Heart right ventricle (tissue), 16 donors: ENCODE measurements at regions not wholly inside any gene's neighbourhood (a gene's known extent, or its start where the extent isn't known, plus 50 kb on each side); places are given as distances from the start of the nearest gene placed in this dataset.

Experiments used
- ATAC-seq, 8 donors: fragments of 200-7000 bp; cut with Tn5 transposase; one replicate each; pipeline ENCODE4 v1.9.1; 2020; ENCODE audit warnings: mild to moderate bottlenecking in 8 of 8, moderate library complexity in 8 of 8, moderate number of reproducible peaks in 1 of 8
- DNase-seq, 2 donors: peaks; one replicate each; pipeline ENCODE4 v3.0.0-alpha.2; 2020
- H3K27ac ChIP-seq, 10 donors: fragments of 200-600 bp; sonication (generic) in 2 of 10; one replicate each; pipeline versions ENCODE4 v1.5.0 to v1.8.0; 2020 to 2022; ENCODE audit warnings: mild to moderate bottlenecking in 3 of 10
- H3K27me3 ChIP-seq, 7 donors: fragments of 200-600 bp; one replicate each; pipeline ENCODE4 v1.8.0; 2021 to 2022; ENCODE audit warnings: mild to moderate bottlenecking in 2 of 7
- H3K36me3 ChIP-seq, 9 donors: fragments of 200-600 bp; sonication (generic) in 1 of 9; one replicate each; pipeline versions ENCODE4 v1.5.0 to v1.8.0; 2020 to 2022; ENCODE audit warnings: mild to moderate bottlenecking in 2 of 9
- H3K4me1 ChIP-seq, 9 donors: fragments of 200-600 bp; sonication (generic) in 1 of 9; one replicate each; pipeline versions ENCODE4 v1.5.0 to v1.8.0; 2020 to 2022; ENCODE audit warnings: mild to moderate bottlenecking in 4 of 9
- H3K4me3 ChIP-seq, 10 donors: fragments of 200-600 bp; sonication (generic) in 2 of 10; one replicate each; pipeline versions ENCODE4 v1.5.0 to v1.8.0; 2020 to 2022; ENCODE audit warnings: mild to moderate bottlenecking in 7 of 10, moderate library complexity in 2 of 10
- H3K9me3 ChIP-seq, 11 donors: fragments of 200-600 bp in 10 of 11; sonication (generic) in 2 of 11; one replicate each; pipeline versions ENCODE4 v1.5.0 to v1.8.0; 2013 to 2022; ENCODE audit warnings: mild to moderate bottlenecking in 2 of 11, control low read depth in 1 of 11, moderate library complexity in 1 of 11
- CTCF ChIP-seq, 9 donors: fragments of 200-600 bp; sonication (generic) in 2 of 9; IDR thresholded peaks; one replicate each; pipeline versions ENCODE4 v1.5.0 to v1.8.0; 2021 to 2022; ENCODE audit warnings: antibody characterized with exemption in 9 of 9, mild to moderate bottlenecking in 5 of 9, moderate library complexity in 1 of 9
- WGBS, 2 donors: extraction: QIAGEN DNeasy Blood & Tissue Kit; methylation state at CpG; one replicate each; pipeline ENCODE4 v1.1.7; 2013; ENCODE audit warnings: inconsistent platforms in 1 of 2; 5-methylcytosine and 5-hydroxymethylcytosine counted together
- intact Hi-C, 10 donors: fragments of 100-400 bp; cut with DNase I; formaldehyde crosslinking; loops; one replicate each; pipeline versions ENCODE4 v1.11.1 to v1.14.2; 2022
- donor health status: Arrhythmogenic right ventricular cardiomyopathy.
- donor health status: ischemic (EF 13 %, LVEDD 7.1; RV severe dilation, severe dysfunction).
- donor health status: healthy with polysubstance abuse.
- donor health status: DM: no; HTN: yes; CAD: no.
- donor health status: DM: no; HTN: no; CAD: no.
- donor health status: ischemic (EF 25% LVEDD 6.9; RV normal size, moderate dysfunction).
- donor health status: ischemic (EF 25% LVEDD 5.7; RV mildly dilated, moderate dysfunction).
- donor health status: healthy.
- donor health status: DM: yes; HTN: yes; CAD: no.
- donor health status: Ischemic cardiomyopathy.
- donor health status: ischemic (EF 35%, LVEDD 5.7; RV mildly dilated, moderate dysfunction).
- donor health status: nonischemic (EF 11% LVEDD 7.7; RV severe dilation, severe dysfunction).
- donor health status: DM: yes; HTN: yes; CAD: no.
- donor health status: PGD.
- donor health status: ischemic (EF 29% LVEDD 5.4; RV normal size, mild dysfunction).
- donor health status: nonischemic (EF 23%, LVEDD 6.1; RV moderate dilation, normal function).

- peaks cover 0 to 3% (median 0%) of the 10 kb centered on the region in 7 donors for H3K27me3 ChIP-seq
- peaks cover 0 to 7% (median 0%) of the 10 kb centered on the region in 9 donors for H3K4me1 ChIP-seq
- intact Hi-C loops, result no loop called here
- H3K4me3 ChIP-seq, result no peak overlapping the region
- ATAC-seq, result no peak
- no peaks in the 10 kb centered on the region for H3K36me3 ChIP-seq
- no peak for TF ChIP-seq CTCF (IDR thresholded peaks at IDR 0.05)
- peaks cover 0 to 11% (median 0%) of the 10 kb centered on the region in 11 donors for H3K9me3 ChIP-seq
- H3K27ac ChIP-seq, result no peak overlapping the region
- no peak for DNase-seq
- WGBS, 2 donors, result 73 to 82% methylated on average over 3 of the region's 3 CpGs
These were observed 65.4 kb upstream of the MAF start for GRCh38 chr16:79665970-79666369.

GRCh38 chr16:79664407-79664806 is 63.9 kb upstream of the MAF start:
- intact Hi-C loops, result no loop called here
- no peak overlapping the region for H3K4me3 ChIP-seq
- ATAC-seq, result no peak
- no peak for DNase-seq
- WGBS, 2 donors, result 70 to 81% methylated on average over 1 of the region's 1 CpG
- H3K27ac ChIP-seq, result no peak overlapping the region
- peaks cover 0 to 3% (median 0%) of the 10 kb centered on the region in 7 donors for H3K27me3 ChIP-seq
- H3K9me3 ChIP-seq, result peaks cover 0 to 10% (median 0%) of the 10 kb centered on the region in 11 donors
- peaks cover 0 to 7% (median 0%) of the 10 kb centered on the region in 9 donors for H3K4me1 ChIP-seq
- TF ChIP-seq CTCF (IDR thresholded peaks at IDR 0.05), result no peak
- no peaks in the 10 kb centered on the region for H3K36me3 ChIP-seq

GRCh38 chr16:79662669-79663313 is 62.3 kb upstream of the MAF start:
- peaks cover 0 to 7% (median 0%) of the 10 kb centered on the region in 9 donors for H3K4me1 ChIP-seq
- H3K27me3 ChIP-seq, result peaks cover 0 to 3% (median 0%) of the 10 kb centered on the region in 7 donors
- no peak for TF ChIP-seq CTCF (IDR thresholded peaks at IDR 0.05)
- WGBS, 2 donors, result 93 to 95% methylated on average over 5 of the region's 5 CpGs
- peaks cover 0 to 4% (median 0%) of the 10 kb centered on the region in 11 donors for H3K9me3 ChIP-seq
- intact Hi-C loops, result no loop called here
- no peak overlapping the region for H3K27ac ChIP-seq
- H3K4me3 ChIP-seq, result no peak overlapping the region
- no peak for ATAC-seq
- no peak for DNase-seq
- no peaks in the 10 kb centered on the region for H3K36me3 ChIP-seq

GRCh38 chr16:79662122-79662521 is 61.6 kb upstream of the MAF start:
- ATAC-seq (no peak), DNase-seq (no peak)
- intact Hi-C loops, result no loop called here
- no peak overlapping the region for H3K27ac ChIP-seq
- no peak overlapping the region for H3K4me3 ChIP-seq
- H3K36me3 ChIP-seq, result no peaks in the 10 kb centered on the region
- WGBS, 2 donors, result 92 to 97% methylated on average over 1 of the region's 1 CpG
- H3K9me3 ChIP-seq, result peaks cover 0 to 4% (median 0%) of the 10 kb centered on the region in 11 donors
- H3K4me1 ChIP-seq, result peaks cover 0 to 7% (median 0%) of the 10 kb centered on the region in 9 donors
- peaks cover 0 to 3% (median 0%) of the 10 kb centered on the region in 7 donors for H3K27me3 ChIP-seq
- TF ChIP-seq CTCF (IDR thresholded peaks at IDR 0.05), result no peak
